ENCODE measurements at regions not wholly inside any gene's neighbourhood (a gene's known extent, or its start where the extent isn't known, plus 50 kb on each side); places are given as distances from the start of the nearest gene placed in this dataset.
A peak's percentile ranks its signal among the peaks of the same experiment; 100 is the strongest.

DNA sequence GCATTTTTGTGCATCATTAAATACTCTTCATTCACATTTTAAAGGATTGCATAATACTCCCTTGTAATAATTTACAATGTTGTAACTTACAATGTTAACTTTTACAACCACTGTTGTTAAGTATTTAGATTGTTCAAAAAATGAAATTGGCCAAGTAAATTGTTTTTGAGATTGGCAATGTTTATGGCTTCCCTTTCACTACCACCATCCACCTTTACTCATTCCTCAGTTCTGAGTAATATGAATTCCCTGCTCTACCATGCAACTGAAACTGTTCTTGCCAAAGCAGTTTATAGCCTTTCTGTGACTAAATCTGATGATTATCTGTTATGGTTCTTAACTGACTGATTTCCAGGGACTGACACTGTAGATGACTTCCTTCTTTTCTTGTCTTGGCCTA is 80.5 kb upstream of the TMEM106B start:
- no peak for DNase-seq (ENCODE audit: low spot score)

- DNase-seq (ENCODE audit: low spot score) = no peak
Measured at GRCh38 chr7:12131122-12131521, 80.0 kb upstream of the TMEM106B start.

DNA sequence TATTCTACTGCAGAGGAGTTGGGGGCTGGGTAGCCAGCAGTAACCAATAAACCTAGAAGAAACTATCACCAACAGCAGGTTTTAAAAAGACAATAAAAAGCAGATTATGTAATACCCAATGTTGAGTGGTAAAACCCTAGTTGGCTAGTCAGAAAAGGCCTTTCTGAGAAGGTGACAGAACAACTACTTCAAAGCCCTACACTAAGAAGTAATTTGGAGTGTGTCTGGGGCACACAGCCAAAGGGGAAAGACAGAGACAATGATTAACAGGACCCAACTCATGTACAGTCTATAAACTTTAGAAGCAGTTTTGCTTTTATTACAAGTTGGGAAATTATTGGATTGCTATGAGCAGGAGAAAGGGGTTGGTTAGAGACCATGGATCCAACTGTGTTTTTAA is 77.2 kb upstream of the TMEM106B start:
- no peak for DNase-seq (ENCODE audit: low spot score)

DNA sequence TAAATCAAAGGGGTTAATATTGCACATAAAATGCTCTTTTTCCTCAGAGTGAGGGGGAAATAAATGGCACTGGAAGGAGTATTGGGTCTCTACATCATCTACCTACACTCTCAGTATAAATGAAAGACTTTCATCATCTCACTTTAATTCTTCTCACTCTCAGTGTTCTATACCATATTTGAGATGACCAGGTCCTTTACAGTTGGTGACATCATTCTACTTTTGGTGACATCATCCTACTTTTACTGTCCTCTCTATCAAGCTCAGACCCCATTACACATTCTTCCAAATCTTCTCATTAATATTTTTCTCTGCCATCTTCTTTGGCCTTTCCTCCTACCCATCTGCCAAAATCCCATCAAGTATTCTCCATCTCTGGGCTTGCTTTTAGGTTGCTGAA is 74.6 kb upstream of the TMEM106B start:
- no peak for DNase-seq (ENCODE audit: low spot score)

- no peak for DNase-seq (ENCODE audit: low spot score)
Measured at GRCh38 chr7:12137283-12137682, 73.8 kb upstream of the TMEM106B start.

- no peak for DNase-seq (ENCODE audit: low spot score)
Measured at GRCh38 chr7:12138421-12138820, 72.7 kb upstream of the TMEM106B start.

DNA sequence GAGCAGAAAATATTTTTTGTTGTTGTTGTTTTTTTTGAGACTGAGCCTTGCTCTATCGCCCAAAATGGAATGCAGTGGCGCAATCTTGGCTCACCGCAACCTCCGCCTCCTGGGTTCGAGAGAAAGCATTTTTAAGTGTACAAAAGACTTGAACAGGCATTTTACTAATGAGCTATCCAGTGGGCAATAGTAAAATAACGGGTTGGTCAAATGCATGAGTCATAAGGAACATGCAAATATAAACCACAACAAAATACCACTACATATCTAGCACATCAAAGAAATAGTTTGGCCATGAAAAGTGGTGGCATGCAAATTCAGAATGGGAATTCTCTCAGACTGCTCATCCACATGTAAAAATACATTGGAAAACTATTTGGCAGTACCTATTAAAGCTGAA is 71.7 kb upstream of the TMEM106B start:
- no peak for DNase-seq (ENCODE audit: low spot score)

DNA sequence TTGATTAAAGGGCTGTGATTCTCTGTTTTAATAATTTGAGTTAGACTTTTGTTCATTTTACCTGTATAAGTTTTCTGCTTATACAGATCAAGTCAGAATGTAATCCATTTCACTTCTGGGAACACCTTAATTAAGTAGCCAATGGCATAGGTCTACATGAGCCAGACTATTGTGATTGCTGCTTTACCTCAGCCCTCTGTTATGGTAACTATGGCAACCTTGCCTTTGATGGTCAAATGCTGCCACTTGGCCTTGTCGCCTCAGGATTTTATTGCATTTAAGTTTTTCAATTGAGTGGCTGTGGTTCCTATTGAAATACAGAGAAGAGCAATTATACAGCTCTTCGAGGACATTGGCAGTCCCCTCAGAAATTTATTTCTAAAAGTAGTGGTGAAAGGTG is 64.3 kb upstream of the TMEM106B start:
- DNase-seq (ENCODE audit: low spot score) = no peak

DNA sequence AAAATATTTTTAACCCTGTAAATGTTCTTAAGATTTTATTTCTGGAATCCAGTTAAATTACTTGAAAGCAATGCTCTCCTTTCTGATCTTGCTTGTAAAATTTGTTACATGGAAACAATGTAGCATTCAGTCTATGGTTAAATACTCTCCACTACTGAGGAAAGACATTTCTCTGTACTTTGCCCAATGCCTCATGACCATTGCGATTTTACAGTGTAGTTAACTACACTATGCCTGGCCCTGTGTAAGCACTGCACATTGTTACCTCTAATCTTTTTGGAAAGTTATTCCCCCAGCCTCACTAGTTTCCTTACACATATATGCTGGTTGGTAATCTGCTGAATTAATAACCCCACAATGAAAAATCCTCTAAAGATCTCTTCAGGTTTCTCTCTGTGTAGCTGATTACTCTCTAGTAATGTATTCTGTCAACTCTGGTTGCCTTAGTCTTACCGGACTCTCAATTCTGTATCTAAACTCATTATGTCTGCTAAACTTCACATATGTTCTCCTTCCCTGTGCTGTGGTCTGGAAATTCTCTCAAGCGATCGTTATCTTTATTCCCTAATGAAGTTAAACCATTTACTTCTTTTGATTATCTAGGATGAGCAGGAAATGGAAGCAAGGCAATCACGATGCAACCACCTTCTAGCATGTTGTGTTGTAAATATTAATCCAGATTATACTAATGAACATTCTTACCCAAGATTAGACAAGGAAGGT is 58.7 kb upstream of the TMEM106B start:
- DNase-seq (ENCODE audit: low spot score) = peak; percentile 11

DNA sequence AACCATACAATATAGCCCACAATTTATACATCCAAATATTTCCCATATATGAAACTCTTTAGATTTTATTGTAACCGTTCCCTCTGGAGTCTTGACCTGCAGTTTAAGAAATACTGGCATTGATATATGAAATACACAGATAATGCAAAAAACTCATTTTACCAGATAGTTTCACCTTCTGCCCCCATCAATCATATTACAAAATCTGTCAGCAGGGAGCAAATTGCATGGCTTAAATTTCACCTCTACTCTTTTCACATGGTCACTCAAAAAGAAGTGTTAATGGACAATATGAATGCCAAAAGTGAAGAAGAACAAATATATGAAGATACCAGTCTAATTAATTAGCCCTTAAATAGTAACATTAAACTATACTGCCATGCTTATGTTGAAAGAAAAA is 57.0 kb upstream of the TMEM106B start:
- DNase-seq (ENCODE audit: low spot score) = no peak

DNA sequence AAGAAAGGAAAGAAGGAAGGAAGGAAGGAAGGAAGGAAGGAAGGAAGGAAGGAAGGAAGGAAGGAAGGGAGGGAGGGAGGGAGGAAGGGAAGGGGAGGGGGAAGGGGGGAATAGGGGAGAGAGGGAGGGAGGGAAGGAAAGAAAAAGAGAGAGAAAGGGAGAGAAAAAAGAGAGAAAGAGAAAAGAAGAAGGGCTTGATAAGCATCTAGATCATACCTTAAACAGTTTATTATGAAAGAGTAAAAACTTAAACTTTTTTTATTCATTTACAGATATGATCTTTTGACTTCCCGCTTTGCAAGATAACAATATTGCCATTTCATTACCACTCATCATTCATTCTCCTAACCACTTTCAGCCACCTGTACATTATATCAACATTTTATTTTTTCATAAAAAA is 53.6 kb upstream of the TMEM106B start:
- DNase-seq (ENCODE audit: low spot score) = no peak

GRCh38 chr7:12158334-12159060 is 52.6 kb upstream of the TMEM106B start:
- peak; percentile 10 for DNase-seq (ENCODE audit: low spot score)

- no peak for DNase-seq (ENCODE audit: low spot score)
Measured at GRCh38 chr7:12161146-12161545, 49.9 kb upstream of the TMEM106B start.
